NCI-H226 (cell line): ENCODE measurements at regions not wholly inside any gene's neighbourhood (a gene's known extent, or its start where the extent isn't known, plus 50 kb on each side); places are given as distances from the start of the nearest gene placed in this dataset.

ENCODE experiments used
- DNase-seq: peaks from one replicate; pipeline ENCODE4 v3.0.0-alpha.2; 2015

DNA sequence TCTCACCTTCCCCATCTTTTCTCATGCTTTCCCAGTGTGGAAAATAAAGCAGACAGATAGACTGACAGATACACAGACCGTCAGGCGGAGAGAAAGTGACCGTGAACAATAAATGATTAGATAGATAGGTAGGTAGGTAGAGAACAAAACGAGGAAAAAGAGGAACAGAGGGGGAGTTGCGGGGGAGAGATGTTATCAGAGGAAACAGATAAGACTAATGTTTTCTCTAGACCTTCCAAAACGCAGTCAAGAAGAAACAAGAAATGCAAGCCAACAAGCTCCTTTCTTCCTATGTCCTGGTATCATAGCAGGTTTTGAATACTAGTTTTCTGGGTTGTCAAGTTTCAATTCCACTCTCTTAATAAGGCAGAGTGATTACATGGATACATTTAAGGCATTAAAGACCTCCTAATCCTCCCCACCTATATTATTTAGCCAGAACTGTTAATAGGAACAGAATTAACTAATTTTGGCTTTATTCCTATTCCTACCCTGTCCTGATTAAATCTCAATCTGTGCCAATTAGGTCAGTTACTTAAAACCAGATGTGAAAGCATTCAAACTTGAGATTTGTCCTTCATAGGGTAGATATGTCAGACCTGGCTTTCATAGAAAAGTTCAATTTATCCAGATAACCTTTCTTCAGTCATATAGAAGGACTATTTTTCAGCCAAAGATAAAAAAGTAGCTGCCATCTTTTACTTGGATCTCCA is 89.0 kb upstream of the PTPRR start:
- no peak for DNase-seq

DNA sequence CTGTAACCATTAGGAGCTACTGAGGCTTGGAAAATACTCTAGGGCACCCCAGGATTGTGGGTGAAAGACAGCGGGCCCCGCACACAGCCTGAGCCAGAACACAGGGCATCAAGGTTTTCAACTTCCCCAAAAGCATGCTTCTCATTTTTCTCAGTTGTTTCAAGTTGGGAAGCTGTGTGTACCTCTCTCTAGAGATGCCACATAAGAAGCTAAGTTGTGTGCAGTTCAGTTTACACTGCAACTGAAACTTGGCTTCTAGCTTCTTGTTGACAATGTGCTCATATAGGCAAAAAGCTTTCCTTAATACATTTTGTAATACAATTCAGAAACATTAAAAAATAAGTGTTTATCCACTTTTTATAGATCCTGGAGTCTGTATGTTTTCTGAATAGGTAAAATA is 88.1 kb upstream of the PTPRR start:
- DNase-seq, result no peak

DNA sequence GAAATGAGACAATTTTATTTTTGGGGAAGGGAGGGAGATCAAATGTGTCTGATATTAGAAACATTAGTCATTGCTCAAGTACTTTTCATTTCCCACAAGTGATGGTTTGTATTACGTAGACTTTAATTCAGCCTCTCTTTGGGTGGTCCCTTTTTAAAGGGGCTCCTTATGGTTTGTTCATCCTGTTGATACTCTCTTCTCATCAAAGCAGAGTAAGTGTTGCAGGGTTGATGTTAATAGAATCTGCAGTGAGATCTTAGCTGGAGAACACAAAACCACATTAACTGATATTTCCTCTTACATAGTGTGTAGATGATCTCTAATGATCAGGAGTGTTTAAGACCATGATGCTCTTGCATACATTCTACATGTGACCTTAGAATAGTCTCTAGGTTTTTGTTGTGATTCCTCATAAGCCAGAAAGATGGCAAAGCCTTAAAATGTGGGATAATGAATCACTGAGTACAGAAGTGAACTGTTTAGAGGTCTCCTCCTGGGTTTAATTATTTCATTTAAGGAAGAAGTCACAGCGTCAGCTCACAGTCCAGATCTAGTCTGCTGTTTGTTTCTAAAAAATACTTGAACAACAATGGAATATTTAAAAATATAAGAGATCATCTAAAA is 87.4 kb upstream of the PTPRR start:
- DNase-seq, result no peak

DNA sequence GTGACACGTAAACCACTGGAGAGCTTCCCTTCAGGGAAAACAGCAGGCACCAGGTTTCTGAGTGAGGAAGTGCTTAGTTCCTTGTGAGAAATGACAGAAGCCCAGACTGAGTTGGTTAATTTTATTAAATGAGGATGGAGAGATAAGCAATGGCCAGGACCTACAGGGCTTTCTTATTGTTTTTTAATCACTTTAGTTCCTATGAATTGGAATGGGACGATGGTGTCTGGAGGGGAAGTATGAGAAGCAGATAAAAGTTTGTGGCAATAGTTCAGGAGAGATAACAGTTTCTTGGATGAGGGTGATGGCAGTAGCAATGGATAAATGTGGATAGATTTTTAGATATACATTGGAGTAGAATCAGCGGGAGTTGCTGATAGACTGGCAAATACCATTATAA is 86.5 kb upstream of the PTPRR start:
- no peak for DNase-seq

DNA sequence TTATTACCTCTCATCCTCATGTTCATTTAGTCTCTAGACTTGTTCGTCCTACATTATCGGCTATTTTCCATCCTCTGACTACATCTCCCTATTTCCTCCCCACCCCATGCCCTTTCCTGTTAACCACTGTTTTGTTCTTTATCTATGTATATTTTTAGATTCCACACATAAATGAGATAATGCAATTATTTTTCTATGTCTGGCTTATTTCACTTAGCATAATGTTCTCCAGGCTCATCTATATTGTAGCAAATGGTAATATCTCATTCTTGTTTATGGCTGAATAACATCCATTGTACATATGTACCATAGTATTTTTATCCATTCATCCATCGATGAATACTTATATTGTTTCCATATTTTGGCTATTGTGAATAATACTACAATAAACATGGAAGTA is 84.6 kb upstream of the PTPRR start:
- DNase-seq, result no peak

DNA sequence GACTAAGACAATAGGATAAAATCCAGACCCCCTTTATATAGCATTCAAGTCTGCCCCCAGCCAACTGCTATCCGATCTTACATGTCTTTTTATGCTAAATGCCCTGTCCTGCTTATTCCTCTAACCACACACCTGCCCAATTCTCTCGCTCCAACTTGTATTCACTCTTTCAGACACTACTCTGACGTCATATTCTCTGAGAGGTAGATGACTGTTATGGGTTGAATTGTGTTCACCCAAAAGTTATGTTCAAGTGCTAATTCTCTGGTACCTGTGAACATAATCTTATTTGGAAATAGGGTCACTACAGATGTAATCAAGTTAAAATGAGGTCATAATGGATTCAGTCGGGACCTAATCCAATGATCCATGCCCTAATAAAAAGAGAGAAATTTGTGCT is 84.0 kb upstream of the PTPRR start:
- DNase-seq, result no peak

DNA sequence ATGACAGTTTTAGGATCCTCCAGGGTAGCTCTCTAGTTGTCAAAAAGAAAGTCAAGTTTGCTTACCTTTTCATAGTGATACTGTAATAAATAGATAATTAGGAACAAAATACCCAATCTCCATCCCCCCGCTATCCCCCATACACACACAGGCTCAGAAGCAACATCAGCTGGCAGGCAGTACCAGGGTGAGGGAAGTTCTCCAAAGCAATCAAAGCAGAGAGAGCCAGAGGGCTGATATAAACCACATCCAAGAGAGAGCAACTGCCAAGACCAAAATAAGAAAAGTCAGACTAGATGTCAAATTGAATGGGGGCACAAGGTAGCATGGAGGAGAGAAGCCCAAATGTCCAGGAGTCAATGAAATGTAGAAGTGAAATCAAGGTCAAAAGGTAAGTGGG is 80.2 kb upstream of the PTPRR start:
- no peak for DNase-seq

DNA sequence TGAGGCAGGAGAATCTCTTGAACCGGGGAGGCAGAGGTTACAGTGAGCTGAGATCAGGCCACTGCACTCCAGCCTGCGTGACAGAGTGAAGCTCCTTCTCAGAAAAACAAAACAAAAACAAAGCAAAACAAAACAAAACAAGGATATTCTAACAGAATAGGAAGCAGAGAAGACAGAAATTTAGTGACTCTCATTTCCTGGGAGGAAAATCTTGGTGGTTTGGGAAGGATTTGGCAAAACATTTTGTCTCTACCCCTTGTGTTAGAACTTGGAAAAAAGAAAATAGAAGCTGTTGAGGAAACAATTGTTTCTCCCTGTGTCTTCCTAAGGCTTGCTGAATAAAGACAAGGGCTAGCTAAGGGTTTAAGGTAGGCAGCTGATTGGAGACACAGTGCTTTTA is 79.7 kb upstream of the PTPRR start:
- DNase-seq, result no peak

DNA sequence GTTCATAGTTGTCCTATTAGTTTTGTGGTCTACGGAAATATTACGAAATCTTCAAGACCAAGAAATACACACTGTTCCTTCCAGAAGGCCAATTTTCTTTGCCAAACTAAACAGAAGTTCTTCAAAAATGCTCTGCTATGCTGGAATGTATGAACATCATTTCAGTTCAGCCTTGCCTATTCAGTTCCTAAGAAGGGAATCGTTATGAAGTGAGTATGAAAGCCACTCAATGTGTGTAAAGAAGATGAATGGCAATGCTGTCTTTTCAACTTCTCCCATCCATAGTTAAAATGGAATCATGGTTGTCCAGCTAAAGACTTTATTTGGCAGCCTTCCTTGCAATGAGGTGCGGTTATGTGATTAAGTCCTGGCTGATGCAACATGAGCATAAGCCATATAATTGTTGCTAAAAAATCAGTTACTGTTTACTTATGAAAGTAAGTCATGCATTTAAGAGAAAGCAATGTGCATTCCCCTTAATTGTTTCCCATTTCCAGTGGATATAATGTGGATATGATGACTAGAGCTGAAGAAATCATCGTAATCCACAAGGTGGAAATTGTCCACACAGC is 73.8 kb upstream of the PTPRR start:
- no peak for DNase-seq

DNA sequence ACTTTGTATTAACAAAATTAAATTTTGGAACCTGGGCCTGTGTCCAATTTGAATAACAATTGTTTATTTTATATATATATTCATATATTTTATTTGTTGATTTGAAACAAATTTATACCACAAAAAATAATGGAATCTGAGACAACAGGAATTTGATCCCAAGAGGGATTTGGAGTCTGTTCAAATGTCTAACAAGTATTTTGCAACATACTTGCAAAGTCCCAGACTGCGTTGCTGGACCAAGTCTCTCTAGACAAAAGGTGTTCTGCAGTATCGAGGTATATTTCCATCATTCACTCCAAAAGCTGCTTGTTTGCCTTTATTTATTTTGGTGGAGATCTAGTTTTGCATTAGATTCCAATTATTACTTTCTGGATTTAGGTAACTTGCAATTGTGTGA is 68.7 kb upstream of the PTPRR start:
- DNase-seq, result no peak

DNA sequence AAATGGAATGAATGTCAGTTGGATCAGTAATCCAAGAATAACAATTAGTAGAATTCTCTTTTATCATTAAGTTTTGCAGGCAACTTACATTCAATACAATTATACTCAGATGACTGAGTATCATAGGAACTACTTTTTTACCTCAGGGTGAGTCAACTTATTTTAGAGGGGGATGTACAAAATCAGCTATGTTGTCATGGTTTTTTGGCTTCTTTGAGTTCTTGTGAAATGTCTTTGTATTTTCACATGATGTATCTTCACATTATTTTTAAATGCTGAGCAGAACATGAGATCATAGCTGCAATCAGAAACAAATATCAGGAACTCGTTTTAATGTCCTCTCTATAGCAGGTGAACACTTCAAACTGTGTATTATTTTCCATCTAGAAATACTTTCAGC is 65.3 kb upstream of the PTPRR start:
- DNase-seq, result no peak

DNA sequence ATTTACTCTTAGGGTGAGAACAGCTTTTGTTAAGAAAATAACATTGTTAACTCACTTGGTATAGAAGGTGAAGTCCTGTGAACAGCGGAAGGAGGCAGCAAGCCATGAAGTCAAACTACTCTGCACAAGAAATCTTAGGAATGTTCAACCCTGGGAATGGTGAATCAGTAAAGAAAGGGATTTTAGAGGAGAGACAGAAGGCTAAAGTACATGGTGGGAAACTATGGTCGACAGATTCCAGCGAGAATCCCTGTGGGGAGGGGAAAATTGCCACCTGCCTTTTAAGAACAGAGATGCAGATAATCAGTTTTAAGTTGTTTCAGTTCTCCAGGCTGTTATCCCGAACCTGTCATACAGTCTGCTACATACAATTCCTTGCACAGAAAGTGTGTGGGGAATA is 63.2 kb upstream of the PTPRR start:
- no peak for DNase-seq

DNA sequence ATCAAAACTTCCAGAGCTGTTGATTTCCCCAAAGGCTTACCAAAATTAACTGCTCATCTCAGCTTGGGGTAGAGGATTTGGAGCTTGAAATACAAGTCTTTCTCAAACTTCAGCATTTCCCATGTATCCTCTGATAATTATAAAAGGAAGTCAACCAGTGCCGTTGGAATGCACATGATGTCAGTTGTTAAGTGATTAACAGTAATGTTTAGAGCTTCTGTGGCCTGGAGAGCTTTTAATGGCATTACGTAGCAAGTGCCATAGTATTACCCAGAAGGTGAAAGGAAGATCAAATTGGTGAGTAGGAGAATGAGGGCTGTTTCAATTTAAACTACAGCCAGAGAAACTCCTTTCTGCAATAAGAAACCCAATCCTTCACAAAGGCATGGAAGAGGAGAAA is 62.5 kb upstream of the PTPRR start:
- no peak for DNase-seq

DNA sequence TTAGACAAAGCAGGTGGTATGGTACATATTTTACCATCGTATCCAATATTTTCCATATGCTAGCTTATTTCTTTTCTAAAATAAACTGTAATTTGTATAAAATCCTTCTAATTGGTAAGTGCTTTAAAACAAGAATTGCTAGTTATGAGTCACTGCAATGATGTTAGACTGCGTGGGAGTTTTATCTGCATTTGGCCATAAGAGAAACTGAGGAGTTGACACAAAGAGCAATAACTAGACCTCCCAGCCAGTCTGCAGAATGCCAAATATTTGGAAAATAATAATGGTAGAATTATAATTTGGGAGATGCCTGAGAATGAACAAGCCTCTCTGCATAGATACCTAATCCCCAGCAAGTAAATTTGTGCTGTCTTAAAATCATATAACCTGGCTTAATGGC is 61.7 kb upstream of the PTPRR start:
- DNase-seq, result no peak

DNA sequence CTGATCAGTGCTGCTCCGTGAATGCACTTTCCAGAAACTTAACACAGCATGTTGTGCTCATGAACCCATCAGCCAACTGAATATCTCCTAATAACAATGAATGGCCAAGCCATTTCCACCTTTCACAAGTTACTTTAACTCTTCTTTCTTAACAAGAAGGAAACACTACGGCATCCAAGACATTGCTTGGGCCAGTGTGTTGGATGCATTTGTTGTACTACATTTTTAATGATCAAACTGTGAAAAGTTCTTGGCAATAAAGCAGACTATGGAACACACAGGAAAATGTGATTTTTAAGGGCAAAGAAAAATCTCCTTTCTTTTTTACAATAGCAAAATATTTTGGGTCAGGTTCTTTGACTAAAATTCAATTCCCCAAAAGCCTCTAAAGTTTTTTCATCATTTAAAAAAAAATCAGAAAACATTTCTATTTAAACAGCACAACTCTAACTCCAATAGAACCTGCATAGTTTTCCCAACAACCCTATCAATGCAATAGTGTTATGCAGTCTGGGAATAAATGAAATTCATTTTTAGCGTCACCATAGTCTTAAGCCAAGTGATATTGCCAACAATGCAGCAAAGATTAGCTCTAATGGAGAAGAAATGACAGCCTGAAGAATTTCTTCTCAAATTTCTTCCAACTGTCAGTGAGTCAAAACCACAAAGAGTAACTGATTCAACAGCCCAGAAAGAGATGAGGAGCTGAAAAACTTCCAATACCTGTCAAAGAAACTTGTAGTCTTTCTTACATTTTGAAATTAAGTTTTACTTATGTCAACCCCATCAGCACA is 50.7 kb upstream of the PTPRR start:
- DNase-seq, result peak; percentile 44
